ENCODE measurements at regions not wholly inside any gene's neighbourhood (a gene's known extent, or its start where the extent isn't known, plus 50 kb on each side); places are given as distances from the start of the nearest gene placed in this dataset.
"Not testable (repeated sequence)": the region's sequence is repeated elsewhere in the genome, so short reads cannot be mapped to it uniquely, and the experiment has no call there.

DNA sequence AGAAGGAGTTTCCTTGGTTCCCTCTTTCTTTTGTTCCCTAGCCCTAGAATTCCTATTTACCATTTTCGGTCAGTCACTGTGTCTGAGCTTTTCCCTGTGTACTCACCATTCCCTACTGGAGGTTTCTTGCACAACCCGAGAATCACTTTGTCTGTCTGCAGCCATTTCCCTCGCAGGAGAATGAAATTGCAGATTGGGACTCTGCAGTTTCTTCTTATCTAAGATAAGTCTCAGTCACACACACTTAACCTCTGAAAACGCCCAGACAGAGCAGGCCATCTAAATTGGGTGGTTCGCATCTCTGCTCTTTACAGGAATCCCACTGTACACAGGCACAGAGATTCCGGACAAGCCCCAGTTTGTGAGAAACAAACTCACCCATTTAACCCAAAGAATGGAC is 58.6 kb upstream of the CNTNAP2 start:
- no peak overlapping the region for H3K4me3 ChIP-seq (ENCODE audit: low read length)
- no peaks in the 10 kb centered on the region for H3K36me3 ChIP-seq (ENCODE audit: insufficient read depth, low read length)
- no peaks in the 10 kb centered on the region for H3K27me3 ChIP-seq (ENCODE audit: insufficient read depth, low read length)
- H3K4me1 ChIP-seq (ENCODE audit: insufficient read depth, low read length) = no peaks in the 10 kb centered on the region
- no peaks in the 10 kb centered on the region for H3K9me3 ChIP-seq (ENCODE audit: low read length)
- no peak overlapping the region for H2AFZ ChIP-seq (ENCODE audit: low read depth, low read length)

DNA sequence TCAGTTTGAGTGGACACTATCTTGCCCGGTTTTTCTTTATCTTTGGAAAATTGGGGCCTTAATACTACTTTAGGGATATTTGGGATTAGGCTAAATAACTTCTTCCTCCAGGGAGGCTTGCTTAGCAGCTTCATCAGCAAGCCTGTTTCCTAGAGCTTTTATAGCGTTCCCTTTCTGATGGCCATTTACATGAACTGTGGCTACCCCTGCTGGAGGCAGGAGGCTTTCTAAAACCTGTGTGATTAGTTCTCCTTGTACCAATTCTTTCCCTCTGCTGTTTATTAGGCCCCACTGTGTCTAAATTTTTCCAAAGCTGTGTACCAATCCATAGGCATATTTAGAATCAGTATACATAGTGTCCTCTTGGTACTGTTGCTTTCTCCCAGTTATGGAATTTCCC is 61.7 kb upstream of the CNTNAP2 start:
- Histone ChIP-seq H3K36me3 (ENCODE audit: insufficient read depth, low read length) (no peaks in the 10 kb centered on the region), H3K4me3 (ENCODE audit: low read length) (no peak overlapping the region), H3K27me3 (ENCODE audit: insufficient read depth, low read length) (no peaks in the 10 kb centered on the region), H2AFZ (ENCODE audit: low read depth, low read length) (no peak overlapping the region), H3K4me1 (ENCODE audit: insufficient read depth, low read length) (no peaks in the 10 kb centered on the region), H3K9me3 (ENCODE audit: low read length) (no peaks in the 10 kb centered on the region)

DNA sequence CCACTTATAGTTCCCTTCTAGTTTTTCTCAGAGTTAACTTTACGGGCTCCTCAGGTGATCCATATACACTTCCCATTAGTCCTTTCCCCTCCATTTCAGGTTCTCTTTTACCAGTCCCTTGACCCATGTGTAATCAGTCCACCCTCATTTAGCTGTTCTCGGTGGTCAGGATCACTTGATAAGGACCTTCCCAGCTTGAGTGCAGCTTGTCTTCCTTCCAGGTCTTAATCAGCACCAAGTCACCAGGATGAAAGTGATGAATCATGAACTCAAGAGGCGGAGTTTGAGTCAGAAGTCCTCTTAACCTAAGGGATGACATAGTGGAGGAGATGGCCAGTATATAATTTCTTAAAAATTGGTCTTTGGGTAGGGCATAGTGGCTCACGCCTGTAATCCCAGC is 63.1 kb upstream of the CNTNAP2 start:
- Histone ChIP-seq H3K27me3 (ENCODE audit: insufficient read depth, low read length) (no peaks in the 10 kb centered on the region), H3K36me3 (ENCODE audit: insufficient read depth, low read length) (no peaks in the 10 kb centered on the region), H3K4me3 (ENCODE audit: low read length) (no peak overlapping the region), H2AFZ (ENCODE audit: low read depth, low read length) (no peak overlapping the region), H3K9me3 (ENCODE audit: low read length) (no peaks in the 10 kb centered on the region), H3K4me1 (ENCODE audit: insufficient read depth, low read length) (no peaks in the 10 kb centered on the region)

DNA sequence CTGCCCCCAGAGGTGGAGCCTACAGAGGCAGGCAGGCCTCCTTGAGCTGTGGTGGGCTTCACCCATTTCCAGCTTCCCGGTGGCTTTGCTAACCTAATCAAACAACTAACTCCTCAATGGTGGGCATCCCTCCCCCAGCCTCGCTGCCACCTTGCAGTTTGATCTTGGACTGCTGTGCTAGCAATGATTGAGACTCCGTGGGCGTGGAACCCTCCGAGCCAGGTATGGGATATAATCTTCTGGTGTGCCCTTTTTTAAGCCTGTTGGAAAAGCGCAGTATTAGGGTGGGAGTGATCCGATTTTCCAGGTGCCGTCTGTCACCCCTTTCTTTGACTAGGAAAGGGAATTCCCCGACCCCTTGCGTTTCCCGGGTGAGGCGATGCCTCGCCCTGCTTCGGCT is 73.3 kb upstream of the CNTNAP2 start:
- H3K4me3 ChIP-seq (ENCODE audit: low read length); H3K27me3 ChIP-seq (ENCODE audit: insufficient read depth, low read length); H3K36me3 ChIP-seq (ENCODE audit: insufficient read depth, low read length); H2AFZ ChIP-seq (ENCODE audit: low read depth, low read length); H3K4me1 ChIP-seq (ENCODE audit: insufficient read depth, low read length); H3K9me3 ChIP-seq (ENCODE audit: low read length): not testable (repeated sequence)

DNA sequence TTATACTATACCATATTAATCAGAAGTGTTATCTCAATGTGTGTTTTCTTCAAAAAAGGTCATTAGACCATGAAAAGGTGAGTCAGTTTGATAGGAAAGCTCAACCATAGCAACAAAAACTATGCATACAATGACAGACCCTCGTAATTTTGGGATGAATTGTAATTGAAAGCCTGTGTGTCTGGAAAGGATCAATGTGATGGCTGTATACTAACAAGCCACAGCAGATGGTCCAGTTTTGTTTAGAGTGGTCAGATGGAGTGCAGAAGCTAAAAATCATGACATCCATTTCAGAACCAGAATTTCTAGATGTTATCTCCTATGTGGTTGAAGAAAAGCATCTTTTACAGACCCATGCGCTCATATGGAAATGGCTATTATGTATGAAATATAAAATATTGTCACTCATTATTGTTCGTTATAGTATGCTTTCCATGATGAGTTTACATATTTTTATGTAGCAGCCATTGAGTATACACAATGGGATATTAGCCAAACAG is 88.3 kb upstream of the CNTNAP2 start:
- H3K36me3 ChIP-seq (ENCODE audit: insufficient read depth, low read length) = no peaks in the 10 kb centered on the region
- no peak overlapping the region for H3K4me3 ChIP-seq (ENCODE audit: low read length)
- H2AFZ ChIP-seq (ENCODE audit: low read depth, low read length) = no peak overlapping the region
- H3K9me3 ChIP-seq (ENCODE audit: low read length) = no peaks in the 10 kb centered on the region
- H3K27me3 ChIP-seq (ENCODE audit: insufficient read depth, low read length) = no peaks in the 10 kb centered on the region
- H3K4me1 ChIP-seq (ENCODE audit: insufficient read depth, low read length) = no peaks in the 10 kb centered on the region

DNA sequence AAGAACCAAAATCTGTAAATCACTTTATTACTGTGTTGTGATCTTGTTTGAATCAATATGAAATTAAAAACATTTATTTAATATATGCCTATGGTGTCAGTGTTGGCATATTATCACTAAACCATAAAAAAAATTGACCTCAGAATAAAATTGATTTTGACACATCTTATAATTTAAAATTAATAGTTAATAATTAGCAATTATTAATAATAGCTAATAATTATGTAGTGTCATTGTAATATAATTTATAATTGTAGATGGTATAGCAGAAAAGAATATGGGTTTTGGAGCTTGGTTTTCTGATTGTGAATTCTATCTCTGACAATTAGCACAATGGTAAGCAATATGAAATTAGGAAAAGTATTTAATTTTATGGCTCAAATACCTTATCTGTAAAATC is 89.4 kb upstream of the CNTNAP2 start:
- Histone ChIP-seq H3K4me3 (ENCODE audit: low read length) (no peak overlapping the region), H3K9me3 (ENCODE audit: low read length) (no peaks in the 10 kb centered on the region), H3K36me3 (ENCODE audit: insufficient read depth, low read length) (no peaks in the 10 kb centered on the region), H2AFZ (ENCODE audit: low read depth, low read length) (no peak overlapping the region), H3K4me1 (ENCODE audit: insufficient read depth, low read length) (no peaks in the 10 kb centered on the region), H3K27me3 (ENCODE audit: insufficient read depth, low read length) (no peaks in the 10 kb centered on the region)

DNA sequence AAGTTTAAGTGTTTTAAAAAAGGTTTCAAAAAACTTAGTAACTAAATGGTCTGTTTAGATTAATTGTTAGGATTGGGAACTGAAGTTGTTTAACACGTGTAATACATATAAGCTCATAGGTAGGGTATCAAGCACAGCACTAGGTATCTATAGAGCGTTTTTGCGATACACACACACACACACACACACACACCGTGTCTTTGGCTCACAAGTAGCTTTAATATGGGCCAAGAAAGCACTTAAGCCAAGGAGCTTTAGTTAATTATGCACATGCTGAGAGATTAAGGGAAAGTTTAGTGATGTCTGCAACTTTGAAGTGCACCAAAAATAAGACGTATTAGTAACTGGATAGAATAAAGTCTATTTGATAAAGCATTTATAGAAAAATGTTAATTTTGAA is 93.8 kb upstream of the CNTNAP2 start:
- no peaks in the 10 kb centered on the region for H3K27me3 ChIP-seq (ENCODE audit: insufficient read depth, low read length)
- H3K4me3 ChIP-seq (ENCODE audit: low read length) = no peak overlapping the region
- H3K4me1 ChIP-seq (ENCODE audit: insufficient read depth, low read length) = no peaks in the 10 kb centered on the region
- no peaks in the 10 kb centered on the region for H3K9me3 ChIP-seq (ENCODE audit: low read length)
- H2AFZ ChIP-seq (ENCODE audit: low read depth, low read length) = no peak overlapping the region
- H3K36me3 ChIP-seq (ENCODE audit: insufficient read depth, low read length) = no peaks in the 10 kb centered on the region

DNA sequence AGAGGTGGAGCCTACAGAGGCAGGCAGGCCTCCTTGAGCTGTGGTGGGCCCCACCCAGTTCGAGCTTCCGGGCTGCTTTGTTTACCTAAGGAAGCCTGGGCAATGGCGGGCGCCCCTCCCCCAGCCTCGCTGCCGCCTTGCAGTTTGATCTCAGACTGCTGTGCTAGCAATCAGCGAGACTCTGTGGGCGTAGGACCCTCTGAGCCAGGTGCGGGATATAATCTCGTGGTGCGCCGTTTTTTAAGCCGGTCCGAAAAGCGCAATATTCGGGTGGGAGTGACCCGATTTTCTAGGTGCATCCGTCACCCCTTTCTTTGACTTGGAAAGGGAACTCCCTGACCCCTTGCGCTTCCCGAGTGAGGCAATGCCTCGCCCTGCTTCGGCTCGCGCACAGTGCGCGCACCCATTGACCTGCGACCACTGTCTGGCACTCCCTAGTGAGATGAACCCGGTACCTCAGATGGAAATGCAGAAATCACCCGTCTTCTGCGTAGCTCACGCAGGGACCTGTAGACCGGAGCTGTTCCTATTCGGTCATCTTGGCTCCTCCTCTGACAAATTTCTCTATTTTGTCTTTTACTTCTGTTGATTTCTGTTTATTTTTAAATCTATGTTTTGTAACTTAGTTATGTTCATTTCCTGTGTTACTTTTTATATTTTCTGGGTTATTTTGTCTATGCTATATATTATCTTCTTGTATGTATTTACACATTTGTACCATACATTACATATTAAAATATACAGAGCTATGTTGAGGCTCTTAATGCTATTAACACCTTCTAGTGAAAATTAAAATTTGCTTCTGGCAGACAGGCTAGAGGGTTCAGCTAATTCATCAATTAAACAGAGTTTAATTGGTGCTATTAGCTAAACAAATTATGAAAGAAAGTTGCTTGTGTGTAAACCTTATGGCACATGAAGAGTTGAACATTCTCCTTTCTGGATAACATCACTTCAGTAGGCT is 97.3 kb upstream of the CNTNAP2 start:
- not testable (repeated sequence) for H3K4me3 ChIP-seq (ENCODE audit: low read length); H3K4me1 ChIP-seq (ENCODE audit: insufficient read depth, low read length); H3K36me3 ChIP-seq (ENCODE audit: insufficient read depth, low read length); H2AFZ ChIP-seq (ENCODE audit: low read depth, low read length); H3K27me3 ChIP-seq (ENCODE audit: insufficient read depth, low read length); H3K9me3 ChIP-seq (ENCODE audit: low read length)

DNA sequence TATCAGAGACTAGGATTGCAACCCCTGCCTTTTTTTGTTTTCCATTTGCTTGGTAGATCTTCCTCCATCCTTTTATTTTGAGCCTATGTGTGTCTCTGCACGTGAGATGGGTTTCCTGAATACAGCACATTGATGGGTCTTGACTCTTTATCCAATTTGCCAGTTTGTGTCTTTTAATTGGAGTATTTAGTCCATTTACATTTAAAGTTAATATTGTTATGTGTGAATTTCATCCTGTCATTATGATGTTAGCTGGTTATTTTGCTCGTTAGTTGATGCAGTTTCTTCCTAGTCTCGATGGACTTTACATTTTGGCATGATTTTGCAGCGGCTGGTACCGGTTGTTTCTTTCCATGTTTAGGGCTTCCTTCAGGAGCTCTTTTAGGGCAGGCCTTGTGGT is 99.2 kb upstream of the CNTNAP2 start:
- not testable (repeated sequence) for H3K4me1 ChIP-seq (ENCODE audit: insufficient read depth, low read length); H3K36me3 ChIP-seq (ENCODE audit: insufficient read depth, low read length); H3K4me3 ChIP-seq (ENCODE audit: low read length); H2AFZ ChIP-seq (ENCODE audit: low read depth, low read length); H3K9me3 ChIP-seq (ENCODE audit: low read length); H3K27me3 ChIP-seq (ENCODE audit: insufficient read depth, low read length)

DNA sequence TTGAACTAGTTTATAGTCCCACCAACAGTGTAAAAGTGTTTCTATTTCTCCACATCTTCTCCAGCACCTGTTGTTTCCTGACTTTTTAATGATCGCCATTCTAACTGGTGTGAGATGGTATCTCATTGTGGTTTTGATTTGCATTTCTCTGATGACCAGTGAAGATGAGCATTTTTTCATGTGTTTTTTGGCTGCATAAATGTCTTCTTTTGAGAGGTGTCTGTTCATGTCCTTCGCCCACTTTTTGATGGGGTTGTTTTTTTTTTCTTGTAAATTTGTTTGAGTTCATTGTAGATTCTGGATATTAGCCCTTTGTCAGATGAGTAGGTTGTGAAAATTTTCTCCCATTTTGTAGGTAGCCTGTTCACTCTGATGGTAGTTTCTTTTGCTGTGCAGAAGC is 102.4 kb upstream of the CNTNAP2 start:
- H3K27me3 ChIP-seq (ENCODE audit: insufficient read depth, low read length); H3K9me3 ChIP-seq (ENCODE audit: low read length); H3K4me1 ChIP-seq (ENCODE audit: insufficient read depth, low read length); H3K36me3 ChIP-seq (ENCODE audit: insufficient read depth, low read length); H3K4me3 ChIP-seq (ENCODE audit: low read length); H2AFZ ChIP-seq (ENCODE audit: low read depth, low read length): not testable (repeated sequence)

DNA sequence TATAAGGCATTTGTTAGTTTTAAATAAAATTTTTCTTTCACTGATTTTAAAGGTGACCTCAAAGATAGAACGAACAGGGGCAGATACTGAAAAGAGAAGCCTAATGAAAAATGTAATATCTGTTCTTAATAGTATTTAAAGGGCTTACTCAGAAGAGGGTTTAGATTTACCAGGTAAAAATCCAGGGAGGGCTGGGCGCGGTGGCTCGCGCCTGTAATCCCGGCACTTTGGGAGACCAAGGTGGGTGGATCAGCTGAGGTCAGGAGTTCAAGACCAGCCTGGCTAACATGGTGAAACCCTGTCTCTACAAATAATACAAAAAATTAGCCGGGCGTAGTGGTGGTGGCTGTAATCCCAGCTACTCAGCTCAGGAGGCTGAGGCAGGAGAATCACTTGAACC is 108.3 kb upstream of the CNTNAP2 start:
- Histone ChIP-seq H2AFZ (ENCODE audit: low read depth, low read length) (no peak overlapping the region), H3K9me3 (ENCODE audit: low read length) (no peaks in the 10 kb centered on the region), H3K36me3 (ENCODE audit: insufficient read depth, low read length) (no peaks in the 10 kb centered on the region), H3K4me1 (ENCODE audit: insufficient read depth, low read length) (no peaks in the 10 kb centered on the region), H3K27me3 (ENCODE audit: insufficient read depth, low read length) (no peaks in the 10 kb centered on the region), H3K4me3 (ENCODE audit: low read length) (no peak overlapping the region)

DNA sequence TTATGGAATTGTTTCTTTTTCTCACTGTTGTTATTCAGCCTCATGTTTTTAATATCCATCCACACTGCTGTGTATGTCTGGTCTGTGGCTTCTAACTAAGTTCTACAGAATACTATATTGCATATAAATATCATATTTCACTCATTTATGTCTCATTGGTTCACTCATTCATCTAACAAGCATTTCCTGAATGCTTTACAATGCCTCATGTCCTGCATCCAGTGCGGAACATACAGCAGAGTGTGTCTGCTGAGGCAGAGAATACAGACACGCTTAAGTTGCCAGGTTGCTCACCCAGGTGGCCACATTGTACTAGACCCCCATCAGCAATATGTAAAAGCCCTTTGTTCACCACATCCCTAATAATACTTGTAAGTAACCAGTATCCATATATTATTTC is 111.8 kb upstream of the CNTNAP2 start:
- Histone ChIP-seq H3K4me3 (ENCODE audit: low read length) (no peak overlapping the region), H3K36me3 (ENCODE audit: insufficient read depth, low read length) (no peaks in the 10 kb centered on the region), H2AFZ (ENCODE audit: low read depth, low read length) (no peak overlapping the region), H3K4me1 (ENCODE audit: insufficient read depth, low read length) (no peaks in the 10 kb centered on the region), H3K9me3 (ENCODE audit: low read length) (no peaks in the 10 kb centered on the region), H3K27me3 (ENCODE audit: insufficient read depth, low read length) (no peaks in the 10 kb centered on the region)

DNA sequence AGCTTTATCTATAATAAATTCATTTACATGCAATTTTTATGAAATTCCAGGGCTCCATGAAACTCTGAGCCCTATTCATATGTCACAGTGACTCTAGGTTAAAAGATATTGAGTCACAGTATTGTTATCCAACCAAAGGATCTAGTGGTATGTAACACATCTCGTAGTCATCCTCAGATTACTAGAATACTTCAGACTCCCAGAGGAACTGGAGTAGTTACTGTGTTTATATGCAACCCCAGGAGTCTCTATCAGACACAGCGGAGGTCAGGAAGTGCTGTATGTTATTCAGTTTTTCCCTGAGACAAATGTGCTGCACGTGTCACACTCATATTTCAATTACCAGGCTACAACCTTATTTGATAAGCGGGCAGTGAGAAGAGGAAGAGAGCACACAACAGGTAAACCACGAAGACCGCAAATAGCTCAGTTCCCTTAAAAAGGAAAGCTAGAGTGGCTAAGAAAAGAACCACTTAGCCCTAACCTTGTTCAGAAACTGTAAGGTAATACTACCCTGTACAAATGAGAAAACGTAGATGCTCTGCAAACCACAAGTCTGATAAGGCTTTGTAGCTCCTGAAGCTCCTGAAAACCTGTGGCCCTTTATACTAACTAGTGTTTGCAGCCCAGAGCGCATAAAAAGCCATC is 114.0 kb upstream of the CNTNAP2 start:
- H3K27me3 ChIP-seq (ENCODE audit: insufficient read depth, low read length) = no peaks in the 10 kb centered on the region
- H3K9me3 ChIP-seq (ENCODE audit: low read length) = no peaks in the 10 kb centered on the region
- no peaks in the 10 kb centered on the region for H3K36me3 ChIP-seq (ENCODE audit: insufficient read depth, low read length)
- no peaks in the 10 kb centered on the region for H3K4me1 ChIP-seq (ENCODE audit: insufficient read depth, low read length)
- no peak overlapping the region for H3K4me3 ChIP-seq (ENCODE audit: low read length)
- no peak overlapping the region for H2AFZ ChIP-seq (ENCODE audit: low read depth, low read length)

All from neuron (in vitro differentiated cells).